Liver (tissue), 3 donors: ENCODE measurements at regions not wholly inside any gene's neighbourhood (a gene's known extent, or its start where the extent isn't known, plus 50 kb on each side); places are given as distances from the start of the nearest gene placed in this dataset.

ENCODE experiments used
- ATF3 ChIP-seq: IDR thresholded peaks from 2 replicates; pipeline ENCODE4 v1.6.1; 2016; ENCODE audit warnings: antibody characterized with exemption
- CTCF ChIP-seq: fragments of 150-350 bp; IDR thresholded peaks from 2 replicates; pipeline ENCODE4 v1.5.1; 2017; ENCODE audit warnings: improper control_type of control experiment, low read depth, low read length; ENCODE audit not compliant: missing input control
- EGR1 ChIP-seq, 2 donors: IDR thresholded peaks; 2 replicates each; pipeline ENCODE4 v1.6.1; 2016 to 2018; ENCODE audit warnings: antibody characterized with exemption in 2 of 2, low read depth in 2 of 2
- GABPA ChIP-seq, 2 donors: IDR thresholded peaks in 1 of 2; conservative IDR thresholded peaks in 1 of 2; 2 replicates each; pipeline ENCODE4 v1.6.1; 2016; ENCODE audit warnings: antibody characterized with exemption in 2 of 2, mild to moderate bottlenecking in 1 of 2, moderate library complexity in 1 of 2
- HNF4A ChIP-seq, 2 donors: conservative IDR thresholded peaks; 2 replicates each; pipeline ENCODE4 v1.6.1; 2016; ENCODE audit warnings: antibody characterized with exemption in 2 of 2, mild to moderate bottlenecking in 2 of 2
- JUND ChIP-seq, 2 donors: IDR thresholded peaks; 2 replicates each; pipeline ENCODE4 v1.6.1; 2016; ENCODE audit warnings: antibody characterized with exemption in 2 of 2
- MAX ChIP-seq: IDR thresholded peaks from 2 replicates; pipeline ENCODE4 v1.6.1; 2016; ENCODE audit warnings: antibody characterized with exemption
- RAD21 ChIP-seq, 2 donors: IDR thresholded peaks; 2 replicates each; pipeline ENCODE4 v1.6.1; 2016; ENCODE audit warnings: antibody characterized with exemption in 2 of 2, mild to moderate bottlenecking in 2 of 2
- REST ChIP-seq: IDR thresholded peaks from 2 replicates; pipeline ENCODE4 v1.6.1; 2016; ENCODE audit warnings: antibody characterized with exemption, mild to moderate bottlenecking
- RXRA ChIP-seq, 2 donors: IDR thresholded peaks; 2 replicates each; pipeline ENCODE4 v1.6.1; 2017 to 2018; ENCODE audit warnings: antibody characterized with exemption in 2 of 2, mild to moderate bottlenecking in 1 of 2
- SP1 ChIP-seq: IDR thresholded peaks from 2 replicates; pipeline ENCODE4 v1.6.1; 2018; ENCODE audit warnings: antibody characterized with exemption, mild to moderate bottlenecking
- TAF1 ChIP-seq: conservative IDR thresholded peaks from 2 replicates; pipeline ENCODE4 v1.6.1; 2016; ENCODE audit warnings: antibody characterized with exemption, mild to moderate bottlenecking
- YY1 ChIP-seq: IDR thresholded peaks from 2 replicates; pipeline ENCODE4 v1.6.1; 2016; ENCODE audit warnings: antibody characterized with exemption, mild to moderate bottlenecking
- ZBTB33 ChIP-seq: IDR thresholded peaks from 2 replicates; pipeline ENCODE4 v1.6.1; 2016; ENCODE audit warnings: antibody characterized with exemption
- donor health status: healthy.
- donor health status: healthy.

GRCh38 chr7:121610243-121610642 is 214.1 kb upstream of the FAM3C start:
- TF ChIP-seq CTCF (no peak), JUND (IDR thresholded peaks at IDR 0.05) (no peak), MAX (no peak), TAF1 (no peak), REST (no peak), EGR1 (IDR thresholded peaks at IDR 0.05; ENCODE audit: low read depth in 2 of 2) (no peak), RAD21 (IDR thresholded peaks at IDR 0.05) (no peak), YY1 (no peak), ATF3 (no peak), HNF4A (conservative IDR thresholded peaks at IDR 0.05) (no peak), ZBTB33 (no peak), GABPA (IDR thresholded peaks at IDR 0.05 in 1 of 2, conservative IDR thresholded peaks at IDR 0.05 in 1 of 2) (no peak), RXRA (IDR thresholded peaks at IDR 0.05) (no peak), SP1 (no peak)
